ENCODE measurements at regions not wholly inside any gene's neighbourhood (a gene's known extent, or its start where the extent isn't known, plus 50 kb on each side); places are given as distances from the start of the nearest gene placed in this dataset.

DNA sequence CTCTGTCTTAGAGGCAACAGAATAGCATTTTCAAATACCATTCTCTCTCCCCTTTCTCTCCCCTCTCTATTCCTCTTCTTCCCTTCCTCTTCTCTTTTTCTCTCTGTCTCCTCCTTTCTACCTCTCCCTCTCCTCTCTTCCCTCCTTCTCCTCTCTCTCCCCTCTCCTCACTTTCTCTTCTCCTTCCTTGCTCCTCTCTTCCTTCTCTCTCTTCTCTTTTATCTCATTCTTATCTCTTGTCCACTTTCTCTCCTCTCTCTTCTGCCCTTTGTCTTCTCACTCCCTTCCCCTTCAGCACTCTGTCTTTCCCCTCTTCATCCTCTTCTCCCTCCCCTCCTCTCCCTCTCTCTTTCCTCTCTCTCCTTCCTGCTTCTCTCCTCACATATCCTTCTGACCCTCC lies 2265.8 kb upstream of the TENM3 start:
- no peak for DNase-seq

DNA sequence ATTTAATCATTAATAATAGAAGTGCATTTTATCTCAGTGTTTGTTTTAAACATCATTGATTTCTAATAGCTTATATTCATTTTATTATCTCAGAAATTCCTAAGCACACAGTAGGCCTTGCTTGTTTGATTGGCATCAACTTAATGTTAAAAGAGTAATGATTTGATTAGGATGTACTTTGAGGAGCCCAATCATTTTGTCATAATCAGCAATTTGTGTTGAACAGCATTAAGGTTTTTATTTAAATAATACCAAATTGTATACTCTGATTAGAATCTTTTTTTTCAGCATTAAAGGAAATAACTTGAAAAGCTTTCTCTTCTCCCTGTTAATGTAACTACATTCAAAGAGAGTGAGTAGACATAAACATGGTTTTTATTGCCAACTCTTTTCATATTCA lies 2262.0 kb upstream of the TENM3 start:
- DNase-seq: no peak

- DNase-seq: no peak
These were observed 2253.2 kb upstream of the TENM3 start for GRCh38 chr4:179989975-179990374.

DNA sequence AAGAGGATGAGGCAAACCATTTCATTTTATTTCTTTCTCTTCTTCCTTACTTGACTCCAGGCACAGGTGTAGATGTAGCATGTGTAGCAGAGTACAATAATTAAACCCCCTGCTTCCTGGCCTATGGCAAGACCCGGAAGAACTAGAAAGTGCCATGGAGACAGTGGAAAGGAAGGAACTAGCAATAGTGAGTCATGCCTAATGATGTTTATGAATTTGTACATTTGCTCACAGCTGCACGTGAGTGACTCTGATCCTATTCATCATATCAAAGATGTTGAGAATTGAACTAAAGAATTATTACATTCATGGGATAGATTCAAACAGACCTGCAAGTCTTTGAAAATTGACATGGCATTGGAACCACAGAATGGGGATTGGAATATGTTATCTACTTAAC lies 2233.9 kb upstream of the TENM3 start:
- no peak for DNase-seq

DNA sequence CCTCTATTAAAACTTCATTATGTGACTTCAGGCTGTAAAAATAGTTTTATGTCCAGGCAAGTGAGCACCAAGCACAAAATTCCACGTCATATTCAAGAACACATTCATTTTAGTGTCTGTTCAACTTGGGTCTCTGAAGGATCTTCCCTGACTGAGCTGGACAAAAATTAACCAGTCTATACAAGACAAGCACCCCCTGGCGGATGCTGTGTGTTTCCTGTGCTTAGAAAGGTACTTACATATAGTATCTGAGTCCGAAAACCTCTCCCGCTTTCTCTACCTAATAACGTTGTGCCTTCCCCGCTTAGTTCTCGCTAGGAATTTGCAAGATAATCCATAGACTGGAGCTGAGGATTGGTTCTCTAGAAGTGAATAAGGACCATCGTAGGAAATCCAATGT lies 2214.5 kb upstream of the TENM3 start:
- peak; percentile 26 for DNase-seq

DNA sequence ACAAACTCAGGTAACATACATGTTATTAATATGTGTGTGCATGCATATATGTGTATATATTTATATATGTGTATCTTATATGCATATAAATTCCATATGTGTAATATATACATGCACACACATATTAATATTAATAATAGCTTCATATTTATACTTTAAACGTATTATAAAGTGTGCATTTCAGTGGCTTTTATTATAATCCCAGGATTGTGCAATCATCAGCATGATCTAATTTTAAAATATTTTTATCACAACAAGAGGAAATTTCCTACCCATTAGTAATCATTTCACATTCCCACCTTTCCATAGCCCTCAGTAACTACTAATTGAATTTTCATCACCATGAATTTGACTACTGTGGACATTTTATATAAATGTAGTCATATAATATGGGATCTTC lies 2211.9 kb upstream of the TENM3 start:
- DNase-seq: no peak

- no peak for DNase-seq
These were observed 2201.6 kb upstream of the TENM3 start for GRCh38 chr4:180041576-180041975.

GRCh38 chr4:180052629-180053028 lies 2190.6 kb upstream of the TENM3 start:
- DNase-seq: no peak

GRCh38 chr4:180054291-180054690 lies 2188.9 kb upstream of the TENM3 start:
- no peak for DNase-seq

- no peak for DNase-seq
These were observed 2185.9 kb upstream of the TENM3 start for GRCh38 chr4:180057299-180057721.

- peak; percentile 33 for DNase-seq
These were observed 2185.1 kb upstream of the TENM3 start for GRCh38 chr4:180057891-180058671.

- DNase-seq: peak; percentile 83
These were observed 2184.4 kb upstream of the TENM3 start for GRCh38 chr4:180058691-180059215.

DNA sequence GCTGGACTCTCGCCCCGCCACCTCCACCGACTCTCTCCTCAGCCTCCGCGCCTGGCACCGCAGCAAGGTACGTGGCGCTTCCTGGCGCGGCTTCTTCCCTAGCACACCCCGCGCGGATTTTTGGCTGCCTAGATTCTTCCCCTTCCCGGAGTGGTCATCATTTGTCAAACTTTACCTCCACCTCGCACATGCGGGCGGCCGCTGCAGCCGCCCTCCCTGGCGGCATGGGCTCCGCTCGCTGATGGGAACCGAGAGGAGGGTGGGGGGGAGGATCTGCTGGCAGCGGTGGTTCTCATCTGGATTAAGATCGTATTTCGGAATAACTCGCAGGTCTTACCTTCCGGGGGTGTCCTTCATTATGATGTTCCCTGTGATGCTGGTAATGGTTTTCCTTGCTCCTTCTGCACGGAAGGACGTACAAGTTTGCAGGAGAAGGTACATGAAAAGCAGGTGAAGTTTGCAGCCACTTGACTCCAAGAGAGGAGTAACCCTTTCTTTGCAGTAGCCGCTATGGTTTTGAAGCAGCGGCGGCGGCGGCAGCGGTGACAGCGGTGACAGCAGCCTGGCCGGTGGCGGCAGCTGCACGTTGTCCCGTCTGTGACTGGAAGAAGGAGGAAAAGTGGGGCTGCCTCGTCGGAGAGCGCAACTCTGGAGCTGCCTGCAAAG lies 2183.9 kb upstream of the TENM3 start:
- no peak for DNase-seq

DNA sequence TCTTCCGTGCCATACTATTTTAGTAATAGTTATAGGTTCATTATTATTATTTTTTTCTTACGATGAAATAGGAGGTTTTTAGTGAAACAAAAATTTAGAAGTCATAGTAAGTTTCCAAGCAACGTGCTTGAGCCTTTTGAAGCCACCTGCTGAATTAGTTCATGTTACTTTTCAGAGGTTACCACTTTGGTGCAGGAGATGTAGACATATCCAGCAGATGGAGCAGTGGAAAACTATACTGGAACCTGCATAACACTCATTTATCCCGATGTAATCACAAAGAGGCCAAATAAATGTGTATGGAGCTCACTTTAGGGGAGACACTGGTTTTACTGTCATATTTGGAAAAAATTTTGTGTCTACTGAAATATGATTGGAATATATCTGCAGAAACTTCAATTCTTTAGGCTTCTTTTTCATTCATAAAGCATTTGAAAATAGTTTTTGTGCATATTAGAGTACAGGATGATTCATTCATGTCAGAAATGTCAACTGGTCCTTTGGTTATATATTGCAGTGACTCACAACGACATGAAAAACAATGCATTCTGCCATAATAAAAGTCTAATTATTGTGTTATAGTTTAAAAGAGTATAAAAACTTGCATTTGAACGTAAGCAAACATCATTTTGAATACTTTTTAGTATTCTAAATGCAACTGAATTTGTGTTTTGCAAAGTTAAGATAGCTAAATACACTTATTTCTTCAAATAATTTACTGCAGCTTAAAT lies 2182.9 kb upstream of the TENM3 start:
- DNase-seq: no peak

DNA sequence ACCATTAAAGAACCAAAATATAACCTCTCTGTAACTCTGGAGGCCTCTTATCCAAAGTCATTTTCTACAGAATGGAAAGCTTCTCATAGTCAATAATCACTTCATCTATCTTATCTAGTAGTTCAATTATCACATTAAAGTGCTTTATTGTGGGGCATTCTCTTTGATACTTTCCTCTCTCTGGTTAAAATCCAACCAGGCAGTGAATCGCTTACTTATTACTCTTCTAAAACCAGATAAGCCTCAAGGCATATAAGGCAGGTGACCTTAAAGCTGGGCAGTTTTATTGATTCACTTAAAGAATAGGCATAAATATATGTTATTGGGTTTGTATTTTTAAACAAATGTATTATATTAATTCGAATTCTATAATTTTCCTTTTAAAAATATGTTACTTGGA lies 2162.1 kb upstream of the TENM3 start:
- DNase-seq: no peak

DNA sequence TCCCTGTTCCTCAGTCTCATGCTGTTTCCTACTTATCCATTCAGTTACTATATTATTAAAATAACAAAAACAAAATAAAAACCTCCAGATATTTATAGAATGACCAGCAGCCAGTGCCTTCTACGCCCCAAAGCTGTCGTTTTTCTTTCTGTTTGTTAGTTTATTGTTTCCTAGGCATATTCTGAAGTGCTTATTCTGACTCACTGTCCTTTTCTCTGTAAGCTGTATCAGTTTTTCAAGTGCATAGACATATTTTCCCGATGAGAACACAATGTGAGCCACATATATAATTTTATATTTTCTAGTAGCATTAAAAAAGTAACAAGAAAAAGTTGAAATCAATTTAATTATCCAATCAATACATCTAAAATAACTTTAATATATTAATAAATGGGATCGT lies 2158.6 kb upstream of the TENM3 start:
- DNase-seq: no peak

DNA sequence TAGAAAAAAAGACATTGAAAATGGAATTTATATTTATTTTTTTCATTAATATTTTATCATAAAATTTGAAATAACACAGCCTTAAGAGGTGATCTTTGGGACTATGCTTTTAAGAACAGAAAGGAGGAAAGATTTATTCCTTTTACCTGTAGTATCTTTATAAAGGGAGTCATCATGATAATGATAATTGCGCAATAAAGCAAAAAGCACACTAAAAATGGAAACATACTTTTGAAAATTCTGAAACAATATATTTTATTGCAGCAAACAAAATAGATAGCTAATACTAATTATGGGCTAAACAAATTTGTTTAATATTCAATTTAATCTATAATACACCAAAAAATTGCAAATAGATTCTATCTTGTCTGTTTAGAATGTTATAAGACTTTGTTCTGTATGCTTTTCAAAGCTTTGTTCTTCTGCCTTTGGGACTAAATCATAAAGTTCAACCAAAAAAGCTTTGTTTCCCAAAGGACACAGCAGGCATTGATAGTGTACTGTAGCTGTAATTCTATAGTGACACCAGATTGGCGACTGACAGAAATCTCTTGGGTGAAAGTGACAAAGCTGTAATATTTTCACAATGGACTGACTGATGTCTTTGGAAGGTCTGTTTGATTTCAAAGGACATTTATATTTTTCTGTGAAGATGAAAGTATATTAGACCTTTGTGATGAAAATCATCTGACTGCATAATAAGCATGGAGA lies 2156.6 kb upstream of the TENM3 start:
- DNase-seq: no peak

- no peak for DNase-seq
These were observed 2144.6 kb upstream of the TENM3 start for GRCh38 chr4:180098586-180098985.

DNA sequence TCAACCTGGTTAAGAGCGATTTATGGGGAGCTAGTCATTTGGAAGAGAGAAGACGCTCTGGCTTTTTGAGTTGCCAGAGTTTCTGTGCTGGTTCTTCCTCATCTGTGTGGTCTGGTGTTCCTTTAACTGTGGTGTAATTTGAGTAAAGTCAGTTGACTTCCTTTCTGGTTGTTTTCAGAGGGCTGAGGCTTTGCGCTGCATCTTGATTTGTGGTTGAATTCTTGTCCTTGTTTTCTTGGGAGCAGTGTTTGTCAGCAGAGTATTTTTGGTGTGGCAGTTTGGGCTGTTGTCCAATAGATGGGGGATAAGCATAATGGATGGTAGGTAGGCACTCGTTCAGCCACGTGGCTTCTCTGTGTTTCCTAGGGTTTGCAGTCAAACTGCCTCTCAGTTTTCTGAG lies 2143.2 kb upstream of the TENM3 start:
- no peak for DNase-seq

GRCh38 chr4:180100433-180101344 lies 2142.5 kb upstream of the TENM3 start:
- DNase-seq: no peak

GRCh38 chr4:180101348-180102083 lies 2141.7 kb upstream of the TENM3 start:
- DNase-seq: no peak

Measured in left hindlimb (tissue), 1 donor.